ENCODE measurements at regions not wholly inside any gene's neighbourhood (a gene's known extent, or its start where the extent isn't known, plus 50 kb on each side); places are given as distances from the start of the nearest gene placed in this dataset.

- no peaks in the 10 kb centered on the region for H3K27me3 ChIP-seq (ENCODE audit: control insufficient read depth in 1 of 2, insufficient read depth in 1 of 2, low read length in 2 of 2)
- 84% methylated on average over 11 of the region's 12 CpGs for WGBS
- H3K18ac ChIP-seq (ENCODE audit: low read depth in 1 of 2, low read length in 2 of 2), result peak overlapping the region in 1 of 2 experiments; percentile 19
- no peak overlapping the region for H2BK120ac ChIP-seq (ENCODE audit: low read depth, low read length)
- no peaks in the 10 kb centered on the region for H3K79me1 ChIP-seq (replicated peaks; ENCODE audit: low read length, poor library complexity, severe bottlenecking)
- no peak overlapping the region for H3K14ac ChIP-seq (ENCODE audit: low read length in 2 of 2)
- DNase-seq, result no peak
- H2BK5ac ChIP-seq (ENCODE audit: low read depth, low read length, poor library complexity, severe bottlenecking), result no peak overlapping the region
- peak overlapping the region in 1 of 2 experiments; percentile 38 for H2BK12ac ChIP-seq (ENCODE audit: low read length in 2 of 2)
- peaks cover 4% of the 10 kb centered on the region for H3K4me1 ChIP-seq (ENCODE audit: control insufficient read depth, insufficient read depth, low read depth, low read length)
- H4K8ac ChIP-seq (ENCODE audit: low read length), result no peak overlapping the region
- H2AK5ac ChIP-seq (ENCODE audit: low read length, severe bottlenecking), result peak overlapping the region; percentile 16
- no peak overlapping the region for H3K27ac ChIP-seq (ENCODE audit: low read length, poor library complexity, severe bottlenecking)
- H3K4me2 ChIP-seq (ENCODE audit: low read length, poor library complexity, severe bottlenecking), result no peak overlapping the region
- H2BK15ac ChIP-seq (ENCODE audit: low read depth, poor library complexity, severe bottlenecking), result no peak overlapping the region
- no peaks in the 10 kb centered on the region for H3K36me3 ChIP-seq (ENCODE audit: control insufficient read depth in 1 of 2, insufficient read depth in 2 of 2, low read depth in 1 of 2, low read length in 2 of 2)
- H3K9ac ChIP-seq (ENCODE audit: low read length), result no peak overlapping the region
- no peak overlapping the region for H2AFZ ChIP-seq (ENCODE audit: low read depth, low read length)
- H4K91ac ChIP-seq (ENCODE audit: low read length), result peak overlapping the region; percentile 54
- no peak overlapping the region for H3K4me3 ChIP-seq (ENCODE audit: insufficient read depth in 1 of 2, low read depth in 1 of 2, low read length in 2 of 2)
- no peaks in the 10 kb centered on the region for H3K9me3 ChIP-seq (ENCODE audit: control insufficient read depth, low read length)
- H3K23ac ChIP-seq (ENCODE audit: low read length in 2 of 2), result no peak overlapping the region
- H3K4ac ChIP-seq (ENCODE audit: low read depth in 1 of 2, low read length in 2 of 2), result no peak overlapping the region
These were observed 100.1 kb upstream of the ARL4C start for GRCh38 chr2:234596696-234597575.

- Histone ChIP-seq H3K4me3 (ENCODE audit: insufficient read depth in 1 of 2, low read depth in 1 of 2, low read length in 2 of 2) (no peak overlapping the region), H2AFZ (ENCODE audit: low read depth, low read length) (no peak overlapping the region), H4K91ac (ENCODE audit: low read length) (no peak overlapping the region), H2BK12ac (ENCODE audit: low read length in 2 of 2) (no peak overlapping the region), H3K14ac (ENCODE audit: low read length in 2 of 2) (no peak overlapping the region), H3K4me1 (ENCODE audit: control insufficient read depth, insufficient read depth, low read depth, low read length) (peaks cover 4% of the 10 kb centered on the region), H3K9ac (ENCODE audit: low read length) (no peak overlapping the region), H3K27ac (ENCODE audit: low read length, poor library complexity, severe bottlenecking) (peak overlapping the region; percentile 55), H3K79me1 (replicated peaks; ENCODE audit: low read length, poor library complexity, severe bottlenecking) (no peaks in the 10 kb centered on the region), H2BK120ac (ENCODE audit: low read depth, low read length) (no peak overlapping the region), H4K8ac (ENCODE audit: low read length) (no peak overlapping the region), H3K9me3 (ENCODE audit: control insufficient read depth, low read length) (no peaks in the 10 kb centered on the region), H2AK5ac (ENCODE audit: low read length, severe bottlenecking) (no peak overlapping the region), H3K27me3 (ENCODE audit: control insufficient read depth in 1 of 2, insufficient read depth in 1 of 2, low read length in 2 of 2) (peaks cover 0 to under 1% of the 10 kb centered on the region in 2 experiments), H2BK5ac (ENCODE audit: low read depth, low read length, poor library complexity, severe bottlenecking) (no peak overlapping the region), H3K23ac (ENCODE audit: low read length in 2 of 2) (no peak overlapping the region), H3K36me3 (ENCODE audit: control insufficient read depth in 1 of 2, insufficient read depth in 2 of 2, low read depth in 1 of 2, low read length in 2 of 2) (no peaks in the 10 kb centered on the region), H2BK15ac (ENCODE audit: low read depth, poor library complexity, severe bottlenecking) (no peak overlapping the region), H3K4ac (ENCODE audit: low read depth in 1 of 2, low read length in 2 of 2) (peak overlapping the region in 1 of 2 experiments; percentile 57), H3K18ac (ENCODE audit: low read depth in 1 of 2, low read length in 2 of 2) (peak overlapping the region in 1 of 2 experiments; percentile 57), H3K4me2 (ENCODE audit: low read length, poor library complexity, severe bottlenecking) (no peak overlapping the region)
- peak; percentile 71 for DNase-seq
- 38% methylated on average over 2 of the region's 3 CpGs for WGBS
These were observed 98.9 kb upstream of the ARL4C start for GRCh38 chr2:234595829-234596228.

GRCh38 chr2:234594715-234595114, 97.8 kb upstream of the ARL4C start:
- Histone ChIP-seq H3K9me3 (ENCODE audit: control insufficient read depth, low read length) (no peaks in the 10 kb centered on the region), H3K14ac (ENCODE audit: low read length in 2 of 2) (no peak overlapping the region), H2BK12ac (ENCODE audit: low read length in 2 of 2) (peak overlapping the region in 1 of 2 experiments; percentile 67), H3K4me3 (ENCODE audit: insufficient read depth in 1 of 2, low read depth in 1 of 2, low read length in 2 of 2) (no peak overlapping the region), H3K23ac (ENCODE audit: low read length in 2 of 2) (no peak overlapping the region), H3K27ac (ENCODE audit: low read length, poor library complexity, severe bottlenecking) (no peak overlapping the region), H3K79me1 (replicated peaks; ENCODE audit: low read length, poor library complexity, severe bottlenecking) (no peaks in the 10 kb centered on the region), H2BK5ac (ENCODE audit: low read depth, low read length, poor library complexity, severe bottlenecking) (no peak overlapping the region), H2BK120ac (ENCODE audit: low read depth, low read length) (peak overlapping the region; percentile 12), H3K9ac (ENCODE audit: low read length) (no peak overlapping the region), H4K91ac (ENCODE audit: low read length) (no peak overlapping the region), H4K8ac (ENCODE audit: low read length) (no peak overlapping the region), H2BK15ac (ENCODE audit: low read depth, poor library complexity, severe bottlenecking) (no peak overlapping the region), H3K36me3 (ENCODE audit: control insufficient read depth in 1 of 2, insufficient read depth in 2 of 2, low read depth in 1 of 2, low read length in 2 of 2) (no peaks in the 10 kb centered on the region), H3K27me3 (ENCODE audit: control insufficient read depth in 1 of 2, insufficient read depth in 1 of 2, low read length in 2 of 2) (peaks cover 0 to 8% of the 10 kb centered on the region in 2 experiments), H2AFZ (ENCODE audit: low read depth, low read length) (no peak overlapping the region), H3K4ac (ENCODE audit: low read depth in 1 of 2, low read length in 2 of 2) (no peak overlapping the region), H3K4me2 (ENCODE audit: low read length, poor library complexity, severe bottlenecking) (no peak overlapping the region), H3K4me1 (ENCODE audit: control insufficient read depth, insufficient read depth, low read depth, low read length) (peaks cover 4% of the 10 kb centered on the region), H2AK5ac (ENCODE audit: low read length, severe bottlenecking) (peak overlapping the region; percentile 58), H3K18ac (ENCODE audit: low read depth in 1 of 2, low read length in 2 of 2) (peak overlapping the region in 1 of 2 experiments; percentile 54)
- WGBS, result 98% methylated on average over 4 of the region's 5 CpGs
- DNase-seq, result no peak

GRCh38 chr2:234593636-234594035, 96.8 kb upstream of the ARL4C start:
- Histone ChIP-seq H4K8ac (ENCODE audit: low read length) (no peak overlapping the region), H2AK5ac (ENCODE audit: low read length, severe bottlenecking) (no peak overlapping the region), H2AFZ (ENCODE audit: low read depth, low read length) (no peak overlapping the region), H3K18ac (ENCODE audit: low read depth in 1 of 2, low read length in 2 of 2) (no peak overlapping the region), H3K27me3 (ENCODE audit: control insufficient read depth in 1 of 2, insufficient read depth in 1 of 2, low read length in 2 of 2) (peaks cover 0 to 8% of the 10 kb centered on the region in 2 experiments), H3K23ac (ENCODE audit: low read length in 2 of 2) (no peak overlapping the region), H3K4me2 (ENCODE audit: low read length, poor library complexity, severe bottlenecking) (no peak overlapping the region), H3K14ac (ENCODE audit: low read length in 2 of 2) (no peak overlapping the region), H3K4ac (ENCODE audit: low read depth in 1 of 2, low read length in 2 of 2) (no peak overlapping the region), H3K9ac (ENCODE audit: low read length) (no peak overlapping the region), H2BK5ac (ENCODE audit: low read depth, low read length, poor library complexity, severe bottlenecking) (no peak overlapping the region), H3K36me3 (ENCODE audit: control insufficient read depth in 1 of 2, insufficient read depth in 2 of 2, low read depth in 1 of 2, low read length in 2 of 2) (no peaks in the 10 kb centered on the region), H3K79me1 (replicated peaks; ENCODE audit: low read length, poor library complexity, severe bottlenecking) (no peaks in the 10 kb centered on the region), H2BK12ac (ENCODE audit: low read length in 2 of 2) (no peak overlapping the region), H2BK120ac (ENCODE audit: low read depth, low read length) (no peak overlapping the region), H3K27ac (ENCODE audit: low read length, poor library complexity, severe bottlenecking) (no peak overlapping the region), H3K9me3 (ENCODE audit: control insufficient read depth, low read length) (no peaks in the 10 kb centered on the region), H4K91ac (ENCODE audit: low read length) (no peak overlapping the region), H3K4me1 (ENCODE audit: control insufficient read depth, insufficient read depth, low read depth, low read length) (peaks cover 4% of the 10 kb centered on the region), H2BK15ac (ENCODE audit: low read depth, poor library complexity, severe bottlenecking) (no peak overlapping the region), H3K4me3 (ENCODE audit: insufficient read depth in 1 of 2, low read depth in 1 of 2, low read length in 2 of 2) (no peak overlapping the region)
- 48% methylated on average over 2 of the region's 2 CpGs for WGBS
- peak; percentile 45 for DNase-seq

Measured in mesenchymal stem cell (in vitro differentiated cells and primary cell).